PC-9 (cell line): ENCODE measurements at regions not wholly inside any gene's neighbourhood (a gene's known extent, or its start where the extent isn't known, plus 50 kb on each side); places are given as distances from the start of the nearest gene placed in this dataset.

Experiments
- BruUV-seq: library from RNA; stranded (reverse); fragments of 400-500 nt; replicated peaks from 2 replicates; lab custom pipeline; 2021; lab: Mats Ljungman, UMichigan
- CTCF ChIA-PET: fragments of 300-600 bp; sonication (Branson Sonifier 250); formaldehyde crosslinking; loops from one replicate; lab custom pipeline; 2022; ENCODE audit warnings: antibody characterized with exemption; lab: Charles Lee
- POLR2A ChIA-PET: fragments of 300-600 bp; sonication (Branson Sonifier 250); formaldehyde crosslinking; loops from one replicate; lab custom pipeline; 2022; ENCODE audit warnings: antibody characterized with exemption; ENCODE audit not compliant: unreplicated experiment; lab: Charles Lee
- DNase-seq, 2 experiments: peaks; one replicate each; pipeline versions ENCODE4 v3.0.0 to v3.0.0-alpha.2; 2015 to 2022; ENCODE audit warnings: mixed read lengths in 1 of 2
- H2AFZ ChIP-seq: fragments of 200-600 bp; sonication (generic); 2 replicates; pipeline ENCODE4 v1.8.1; 2017; ENCODE audit warnings: antibody characterized with exemption
- H3F3A ChIP-seq: fragments of 200-600 bp; sonication (generic); 2 replicates; pipeline ENCODE4 v1.8.1; 2017; ENCODE audit warnings: antibody characterized with exemption, mild to moderate bottlenecking, low read depth; ENCODE audit not compliant: insufficient read depth
- H3K27ac ChIP-seq: fragments of 200-600 bp; sonication (generic); 2 replicates; pipeline ENCODE4 v1.6.1; 2016; ENCODE audit warnings: mixed run types
- H3K27me3 ChIP-seq: fragments of 200-600 bp; sonication (generic); 2 replicates; pipeline ENCODE4 v1.6.1; 2016; ENCODE audit warnings: low read depth, mixed run types; ENCODE audit not compliant: insufficient read depth
- H3K36me3 ChIP-seq: fragments of 200-600 bp; sonication (generic); 2 replicates; pipeline ENCODE4 v1.6.1; 2016; ENCODE audit warnings: low read depth, mixed run types
- H3K4me1 ChIP-seq: fragments of 200-600 bp; sonication (generic); replicated peaks from 2 replicates; pipeline ENCODE4 v1.6.1; 2016; ENCODE audit warnings: mixed run types; ENCODE audit not compliant: insufficient read depth
- H3K4me2 ChIP-seq: fragments of 200-600 bp; sonication (generic); 2 replicates; pipeline ENCODE4 v1.6.1; 2017; ENCODE audit warnings: mixed run types
- H3K4me3 ChIP-seq: fragments of 200-600 bp; sonication (generic); 2 replicates; pipeline ENCODE4 v1.6.1; 2016; ENCODE audit warnings: mixed run types
- H3K79me2 ChIP-seq: fragments of 200-600 bp; sonication (generic); 2 replicates; pipeline ENCODE4 v1.6.1; 2017; ENCODE audit warnings: low read depth, mixed run types
- H3K9me2 ChIP-seq: fragments of 200-600 bp; sonication (generic); 2 replicates; pipeline ENCODE4 v1.8.1; 2017; ENCODE audit warnings: mild to moderate bottlenecking; ENCODE audit not compliant: insufficient read depth
- H3K9me3 ChIP-seq: fragments of 200-600 bp; sonication (generic); 2 replicates; pipeline ENCODE4 v1.8.1; 2016; ENCODE audit warnings: low read depth; ENCODE audit not compliant: insufficient read depth
- H4K20me1 ChIP-seq: fragments of 200-600 bp; sonication (generic); 2 replicates; pipeline ENCODE4 v1.8.1; 2017; ENCODE audit not compliant: insufficient read depth
- EZH2 ChIP-seq: fragments of 200-600 bp; sonication (generic); IDR thresholded peaks from 2 replicates; pipeline ENCODE4 v1.8.0; 2017; ENCODE audit warnings: antibody characterized with exemption, low read depth
- intact Hi-C: fragments of 100-400 bp; cut with micrococcal nuclease; formaldehyde crosslinking; loops from one replicate; pipeline ENCODE4 v1.10.0; 2022; ENCODE audit not compliant: unreplicated experiment
- TF ChIP-seq, protein P1 (sequence below): fragments of 200-600 bp; sonication (generic); conservative IDR thresholded peaks from 2 replicates; pipeline ENCODE4 v1.6.1; 2017; ENCODE audit warnings: mixed run types, antibody characterized with exemption, mild to moderate bottlenecking, moderate library complexity

DNA sequence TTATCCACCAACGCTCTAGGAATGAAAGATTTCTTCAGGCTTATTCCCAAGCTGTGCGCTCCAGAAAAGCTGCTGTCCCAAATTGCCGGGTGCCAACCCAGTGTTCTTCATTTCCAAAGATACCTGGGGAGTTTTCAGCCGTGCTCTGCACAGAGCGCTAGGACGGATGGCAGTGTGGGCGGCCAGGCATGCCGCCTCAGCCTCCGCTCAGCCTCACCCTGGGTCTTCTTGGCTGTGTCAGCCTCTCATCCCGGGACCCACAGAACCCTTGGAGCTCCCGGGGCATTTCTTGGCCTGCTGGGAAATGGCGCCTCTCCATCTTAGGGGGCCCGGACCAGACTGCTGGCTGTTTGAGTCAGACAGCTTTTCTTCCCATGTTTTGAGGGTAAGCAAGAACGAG is 116.9 kb upstream of the SLC25A33 start:
- ChIA-PET CTCF (no interaction called here), POLR2A (no interaction called here)
- TF ChIP-seq EZH2 = no peak
- TF ChIP-seq, protein P1, sequence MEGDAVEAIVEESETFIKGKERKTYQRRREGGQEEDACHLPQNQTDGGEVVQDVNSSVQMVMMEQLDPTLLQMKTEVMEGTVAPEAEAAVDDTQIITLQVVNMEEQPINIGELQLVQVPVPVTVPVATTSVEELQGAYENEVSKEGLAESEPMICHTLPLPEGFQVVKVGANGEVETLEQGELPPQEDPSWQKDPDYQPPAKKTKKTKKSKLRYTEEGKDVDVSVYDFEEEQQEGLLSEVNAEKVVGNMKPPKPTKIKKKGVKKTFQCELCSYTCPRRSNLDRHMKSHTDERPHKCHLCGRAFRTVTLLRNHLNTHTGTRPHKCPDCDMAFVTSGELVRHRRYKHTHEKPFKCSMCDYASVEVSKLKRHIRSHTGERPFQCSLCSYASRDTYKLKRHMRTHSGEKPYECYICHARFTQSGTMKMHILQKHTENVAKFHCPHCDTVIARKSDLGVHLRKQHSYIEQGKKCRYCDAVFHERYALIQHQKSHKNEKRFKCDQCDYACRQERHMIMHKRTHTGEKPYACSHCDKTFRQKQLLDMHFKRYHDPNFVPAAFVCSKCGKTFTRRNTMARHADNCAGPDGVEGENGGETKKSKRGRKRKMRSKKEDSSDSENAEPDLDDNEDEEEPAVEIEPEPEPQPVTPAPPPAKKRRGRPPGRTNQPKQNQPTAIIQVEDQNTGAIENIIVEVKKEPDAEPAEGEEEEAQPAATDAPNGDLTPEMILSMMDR = no peak
- BruUV-seq = no TSS peak
- no peak for DNase-seq
- H3K27ac ChIP-seq = no peak overlapping the region
- H3K4me1 ChIP-seq = no peaks in the 10 kb centered on the region
- intact Hi-C loops = no loop called here
- H3K9me3 ChIP-seq = no peaks in the 10 kb centered on the region
- H3K4me3 ChIP-seq = no peak overlapping the region
- H4K20me1 ChIP-seq = no peaks in the 10 kb centered on the region
- H2AFZ ChIP-seq = no peak overlapping the region
- H3K9me2 ChIP-seq = no peaks in the 10 kb centered on the region
- H3F3A ChIP-seq = no peaks in the 10 kb centered on the region
- no peak overlapping the region for H3K4me2 ChIP-seq
- H3K36me3 ChIP-seq = no peaks in the 10 kb centered on the region
- H3K79me2 ChIP-seq = no peaks in the 10 kb centered on the region
- H3K27me3 ChIP-seq = no peaks in the 10 kb centered on the region

DNA sequence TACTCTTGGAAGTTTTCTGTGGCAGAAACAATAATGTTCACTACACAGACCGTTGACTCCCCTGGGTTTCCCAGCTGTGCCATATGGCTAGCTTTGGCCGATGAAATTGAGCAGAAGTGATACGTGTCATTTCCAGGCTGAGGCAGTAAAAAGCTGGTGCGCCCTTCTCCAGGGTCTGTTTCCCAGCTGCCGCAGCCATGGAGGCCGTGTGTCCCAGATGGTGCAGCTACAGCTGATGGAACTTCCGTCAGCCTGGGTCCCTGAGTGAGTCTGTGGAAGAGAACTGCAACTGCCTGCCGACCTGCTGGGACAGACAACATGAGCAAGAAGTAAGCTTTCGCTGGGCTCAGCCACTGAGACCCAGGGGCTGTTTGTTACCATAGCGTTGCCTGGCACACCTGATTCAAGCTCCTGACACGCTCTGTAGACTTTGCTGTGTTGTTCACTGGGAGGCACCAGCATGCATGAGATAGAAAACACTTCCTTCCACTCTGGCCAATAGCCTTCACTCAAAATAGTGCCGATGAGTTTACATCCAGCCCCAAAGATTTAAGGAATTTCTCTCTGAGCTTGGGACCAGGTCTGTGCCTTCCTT is 116.3 kb upstream of the SLC25A33 start:
- CTCF ChIA-PET = no interaction called here
- BruUV-seq = no TSS peak

DNA sequence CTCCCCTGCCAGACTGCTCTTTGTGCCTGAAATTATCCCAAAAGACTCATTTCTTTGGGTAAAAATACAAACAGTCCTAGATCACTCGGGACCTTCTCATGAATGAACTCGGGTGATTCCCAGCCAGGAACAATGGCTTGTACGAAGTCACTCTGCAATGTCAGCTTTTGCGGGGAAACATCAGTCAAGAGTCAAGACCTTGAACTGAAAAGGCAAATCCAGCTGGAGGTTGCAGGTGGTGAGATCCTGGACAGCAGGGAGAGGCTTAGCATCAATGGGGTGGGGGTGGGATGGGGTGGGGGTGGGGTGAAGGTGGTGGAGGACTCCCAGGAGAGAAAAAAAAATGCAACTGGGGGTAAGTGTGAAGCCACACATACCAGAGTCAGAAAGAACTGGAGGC is 115.0 kb upstream of the SLC25A33 start:
- no peak for TF ChIP-seq EZH2
- TF ChIP-seq, protein P1 = no peak
- no TSS peak for BruUV-seq
- H2AFZ ChIP-seq = no peak overlapping the region
- ChIA-PET CTCF (interaction anchor here (0.7 kb wide), 1 partner anchor 39 kb away, joined by 3 read pairs; no protein-coding TSS in a partner anchor), POLR2A (no interaction called here)
- H3K9me3 ChIP-seq = no peaks in the 10 kb centered on the region
- no peak overlapping the region for H3K4me3 ChIP-seq
- no peaks in the 10 kb centered on the region for H3F3A ChIP-seq
- H3K79me2 ChIP-seq = no peaks in the 10 kb centered on the region
- no peaks in the 10 kb centered on the region for H3K36me3 ChIP-seq
- no peaks in the 10 kb centered on the region for H4K20me1 ChIP-seq
- no peak for DNase-seq
- H3K4me2 ChIP-seq = no peak overlapping the region
- intact Hi-C loops = no loop called here
- H3K27ac ChIP-seq = no peak overlapping the region
- H3K4me1 ChIP-seq = peaks cover 6% of the 10 kb centered on the region
- H3K9me2 ChIP-seq = no peaks in the 10 kb centered on the region
- no peaks in the 10 kb centered on the region for H3K27me3 ChIP-seq

More for the DNA sequence above, 116.3 kb upstream of the SLC25A33 start:
- Histone ChIP-seq H2AFZ (no peak overlapping the region), H3K36me3 (no peaks in the 10 kb centered on the region), H3K4me2 (no peak overlapping the region), H3K4me3 (no peak overlapping the region), H3K27me3 (no peaks in the 10 kb centered on the region), H3K9me3 (no peaks in the 10 kb centered on the region), H4K20me1 (no peaks in the 10 kb centered on the region), H3K79me2 (no peaks in the 10 kb centered on the region), H3K9me2 (no peaks in the 10 kb centered on the region), H3K27ac (no peak overlapping the region), H3F3A (no peaks in the 10 kb centered on the region), H3K4me1 (peaks cover under 1% of the 10 kb centered on the region; the same call in 1 of the 2 replicates)
- intact Hi-C loops = no loop called here
- no peak for DNase-seq
- POLR2A ChIA-PET = no interaction called here
- no peak for TF ChIP-seq EZH2
- TF ChIP-seq, protein P1 = no peak
